ENCODE measurements at regions not wholly inside any gene's neighbourhood (a gene's known extent, or its start where the extent isn't known, plus 50 kb on each side); places are given as distances from the start of the nearest gene placed in this dataset.

GRCh38 chr5:56538580-56538979 is 276.8 kb upstream of the MAP3K1 start:
- no peaks in the 10 kb centered on the region for H3K9me3 ChIP-seq (ENCODE audit: insufficient read depth, low read depth, low read length)
- H3K36me3 ChIP-seq (ENCODE audit: insufficient read depth, low read length), result no peaks in the 10 kb centered on the region
- H3K9ac ChIP-seq (ENCODE audit: low read depth, low read length), result no peak overlapping the region
- no peaks in the 10 kb centered on the region; the same call in 1 of the 2 replicates for H3K4me1 ChIP-seq (ENCODE audit: insufficient read depth, low read length)
- no peaks in the 10 kb centered on the region for H3K27me3 ChIP-seq (ENCODE audit: insufficient read depth, low read length)
- H3K4me3 ChIP-seq (ENCODE audit: low read length), result no peak overlapping the region
- WGBS, result 96% methylated on average over 5 of the region's 6 CpGs
- H3K27ac ChIP-seq (ENCODE audit: low read depth, low read length), result no peak overlapping the region

GRCh38 chr5:56535347-56535746 is 280.0 kb upstream of the MAP3K1 start:
- Histone ChIP-seq H3K27me3 (ENCODE audit: insufficient read depth, low read length) (no peaks in the 10 kb centered on the region), H3K27ac (ENCODE audit: low read depth, low read length) (peak overlapping the region; percentile 66; the same call in 1 of the 2 replicates), H3K4me1 (ENCODE audit: insufficient read depth, low read length) (no peaks in the 10 kb centered on the region; the same call in 1 of the 2 replicates), H3K36me3 (ENCODE audit: insufficient read depth, low read length) (no peaks in the 10 kb centered on the region), H3K4me3 (ENCODE audit: low read length) (no peak overlapping the region), H3K9ac (ENCODE audit: low read depth, low read length) (peak overlapping the region; percentile 1; the same call in 1 of the 2 replicates), H3K9me3 (ENCODE audit: insufficient read depth, low read depth, low read length) (no peaks in the 10 kb centered on the region)
- WGBS, result 100% methylated on average over 1 of the region's 1 CpG

GRCh38 chr5:56534102-56534829 is 281.1 kb upstream of the MAP3K1 start:
- H3K27ac ChIP-seq (ENCODE audit: low read depth, low read length), result no peak overlapping the region
- H3K4me1 ChIP-seq (ENCODE audit: insufficient read depth, low read length), result no peaks in the 10 kb centered on the region; the same call in 1 of the 2 replicates
- no peak overlapping the region for H3K9ac ChIP-seq (ENCODE audit: low read depth, low read length)
- 84% methylated on average over 6 of the region's 6 CpGs for WGBS
- no peaks in the 10 kb centered on the region for H3K9me3 ChIP-seq (ENCODE audit: insufficient read depth, low read depth, low read length)
- no peaks in the 10 kb centered on the region for H3K27me3 ChIP-seq (ENCODE audit: insufficient read depth, low read length)
- H3K36me3 ChIP-seq (ENCODE audit: insufficient read depth, low read length), result no peaks in the 10 kb centered on the region
- H3K4me3 ChIP-seq (ENCODE audit: low read length), result no peak overlapping the region

- H3K36me3 ChIP-seq (ENCODE audit: insufficient read depth, low read length), result no peaks in the 10 kb centered on the region
- H3K27me3 ChIP-seq (ENCODE audit: insufficient read depth, low read length), result no peaks in the 10 kb centered on the region
- H3K9me3 ChIP-seq (ENCODE audit: insufficient read depth, low read depth, low read length), result no peaks in the 10 kb centered on the region
- no peak overlapping the region for H3K27ac ChIP-seq (ENCODE audit: low read depth, low read length)
- no peaks in the 10 kb centered on the region; the same call in 1 of the 2 replicates for H3K4me1 ChIP-seq (ENCODE audit: insufficient read depth, low read length)
- 55% methylated on average over 3 of the region's 3 CpGs for WGBS
- no peak overlapping the region for H3K9ac ChIP-seq (ENCODE audit: low read depth, low read length)
- H3K4me3 ChIP-seq (ENCODE audit: low read length), result no peak overlapping the region
Measured at GRCh38 chr5:56532466-56532865, 282.9 kb upstream of the MAP3K1 start.

GRCh38 chr5:56530626-56531138 is 284.7 kb upstream of the MAP3K1 start:
- 100% methylated on average over 2 of the region's 2 CpGs for WGBS
- no peaks in the 10 kb centered on the region; the same call in 1 of the 2 replicates for H3K4me1 ChIP-seq (ENCODE audit: insufficient read depth, low read length)
- H3K27me3 ChIP-seq (ENCODE audit: insufficient read depth, low read length), result no peaks in the 10 kb centered on the region

GRCh38 chr5:56529666-56530430 is 285.5 kb upstream of the MAP3K1 start:
- Histone ChIP-seq H3K4me3 (ENCODE audit: low read length) (no peak overlapping the region), H3K9ac (ENCODE audit: low read depth, low read length) (no peak overlapping the region), H3K36me3 (ENCODE audit: insufficient read depth, low read length) (no peaks in the 10 kb centered on the region), H3K4me1 (ENCODE audit: insufficient read depth, low read length) (no peaks in the 10 kb centered on the region; the same call in 1 of the 2 replicates), H3K27ac (ENCODE audit: low read depth, low read length) (no peak overlapping the region), H3K27me3 (ENCODE audit: insufficient read depth, low read length) (no peaks in the 10 kb centered on the region), H3K9me3 (ENCODE audit: insufficient read depth, low read depth, low read length) (no peaks in the 10 kb centered on the region)
- 89% methylated on average over 16 of the region's 16 CpGs for WGBS

More at GRCh38 chr5:56530626-56531138, 284.7 kb upstream of the MAP3K1 start:
- H3K9me3 ChIP-seq (ENCODE audit: insufficient read depth, low read depth, low read length), result no peaks in the 10 kb centered on the region
- H3K27ac ChIP-seq (ENCODE audit: low read depth, low read length), result no peak overlapping the region
- no peak overlapping the region for H3K9ac ChIP-seq (ENCODE audit: low read depth, low read length)
- no peaks in the 10 kb centered on the region for H3K36me3 ChIP-seq (ENCODE audit: insufficient read depth, low read length)
- no peak overlapping the region for H3K4me3 ChIP-seq (ENCODE audit: low read length)

GRCh38 chr5:56527174-56527573 is 288.2 kb upstream of the MAP3K1 start:
- Histone ChIP-seq H3K36me3 (ENCODE audit: insufficient read depth, low read length) (no peaks in the 10 kb centered on the region), H3K27me3 (ENCODE audit: insufficient read depth, low read length) (no peaks in the 10 kb centered on the region), H3K4me1 (ENCODE audit: insufficient read depth, low read length) (no peaks in the 10 kb centered on the region), H3K27ac (ENCODE audit: low read depth, low read length) (no peak overlapping the region), H3K9ac (ENCODE audit: low read depth, low read length) (no peak overlapping the region), H3K9me3 (ENCODE audit: insufficient read depth, low read depth, low read length) (no peaks in the 10 kb centered on the region), H3K4me3 (ENCODE audit: low read length) (no peak overlapping the region)
- WGBS, result 88% methylated on average over 4 of the region's 4 CpGs

GRCh38 chr5:56525113-56525512 is 290.2 kb upstream of the MAP3K1 start:
- Histone ChIP-seq H3K9ac (ENCODE audit: low read depth, low read length) (no peak overlapping the region), H3K4me1 (ENCODE audit: insufficient read depth, low read length) (no peaks in the 10 kb centered on the region), H3K36me3 (ENCODE audit: insufficient read depth, low read length) (no peaks in the 10 kb centered on the region), H3K27me3 (ENCODE audit: insufficient read depth, low read length) (no peaks in the 10 kb centered on the region), H3K4me3 (ENCODE audit: low read length) (no peak overlapping the region), H3K27ac (ENCODE audit: low read depth, low read length) (no peak overlapping the region), H3K9me3 (ENCODE audit: insufficient read depth, low read depth, low read length) (no peaks in the 10 kb centered on the region)
- WGBS, result 93% methylated on average over 3 of the region's 3 CpGs

- 79% methylated on average over 4 of the region's 6 CpGs for WGBS
Measured at GRCh38 chr5:56523790-56524575, 290.9 kb upstream of the ANKRD55 start.

GRCh38 chr5:56522960-56523359 is 289.8 kb upstream of the ANKRD55 start:
- Histone ChIP-seq H3K27me3 (ENCODE audit: insufficient read depth, low read length) (no peaks in the 10 kb centered on the region), H3K4me1 (ENCODE audit: insufficient read depth, low read length) (no peaks in the 10 kb centered on the region), H3K9me3 (ENCODE audit: insufficient read depth, low read depth, low read length) (no peaks in the 10 kb centered on the region), H3K27ac (ENCODE audit: low read depth, low read length) (no peak overlapping the region), H3K4me3 (ENCODE audit: low read length) (no peak overlapping the region), H3K9ac (ENCODE audit: low read depth, low read length) (no peak overlapping the region), H3K36me3 (ENCODE audit: insufficient read depth, low read length) (no peaks in the 10 kb centered on the region)
- 92% methylated on average over 1 of the region's 1 CpG for WGBS

More at GRCh38 chr5:56523790-56524575, 290.9 kb upstream of the ANKRD55 start:
- no peak overlapping the region for H3K27ac ChIP-seq (ENCODE audit: low read depth, low read length)
- no peak overlapping the region for H3K4me3 ChIP-seq (ENCODE audit: low read length)
- no peaks in the 10 kb centered on the region for H3K27me3 ChIP-seq (ENCODE audit: insufficient read depth, low read length)
- no peaks in the 10 kb centered on the region for H3K36me3 ChIP-seq (ENCODE audit: insufficient read depth, low read length)
- no peaks in the 10 kb centered on the region for H3K4me1 ChIP-seq (ENCODE audit: insufficient read depth, low read length)
- H3K9ac ChIP-seq (ENCODE audit: low read depth, low read length), result no peak overlapping the region
- no peaks in the 10 kb centered on the region for H3K9me3 ChIP-seq (ENCODE audit: insufficient read depth, low read depth, low read length)

All from HUES64 (cell line).